Ishikawa (cell line): ENCODE measurements at regions not wholly inside any gene's neighbourhood (a gene's known extent, or its start where the extent isn't known, plus 50 kb on each side); places are given as distances from the start of the nearest gene placed in this dataset.
A peak's percentile ranks its signal among the peaks of the same experiment; 100 is the strongest.

ENCODE experiments used
- CEBPB ChIP-seq: IDR thresholded peaks from 2 replicates; pipeline ENCODE4 v1.6.1; 2012
- CREB1 ChIP-seq: IDR thresholded peaks from 2 replicates; pipeline ENCODE4 v1.6.1; 2012; ENCODE audit warnings: low read depth
- EGR1 ChIP-seq: IDR thresholded peaks from 2 replicates; pipeline ENCODE4 v1.6.1; 2012
- EP300 ChIP-seq: IDR thresholded peaks from 2 replicates; pipeline ENCODE4 v1.6.1; 2012; ENCODE audit warnings: borderline replicate concordance
- FOXM1 ChIP-seq: IDR thresholded peaks from 2 replicates; pipeline ENCODE4 v1.6.1; 2012; ENCODE audit warnings: low read depth, borderline replicate concordance
- NFIC ChIP-seq: IDR thresholded peaks from 2 replicates; pipeline ENCODE4 v1.6.1; 2012
- RAD21 ChIP-seq: IDR thresholded peaks from 2 replicates; pipeline ENCODE4 v1.6.1; 2012; ENCODE audit warnings: low read depth
- TAF1 ChIP-seq: IDR thresholded peaks from 2 replicates; pipeline ENCODE4 v1.6.1; 2012; ENCODE audit warnings: low read depth, mild to moderate bottlenecking
- TCF12 ChIP-seq: IDR thresholded peaks from 2 replicates; pipeline ENCODE4 v1.6.1; 2012; ENCODE audit warnings: low read depth
- TEAD4 ChIP-seq: IDR thresholded peaks from 2 replicates; pipeline ENCODE4 v1.6.1; 2012
- YY1 ChIP-seq: IDR thresholded peaks from 2 replicates; pipeline ENCODE4 v1.6.1; 2012; ENCODE audit warnings: low read depth
- ZBTB7A ChIP-seq: IDR thresholded peaks from 2 replicates; pipeline ENCODE4 v1.6.1; 2012; ENCODE audit warnings: low read depth
- TF ChIP-seq, protein P1 (sequence below): IDR thresholded peaks from 2 replicates; pipeline ENCODE4 v1.6.1; 2012
- TF ChIP-seq, protein P2 (sequence below): IDR thresholded peaks from 2 replicates; pipeline ENCODE4 v1.6.1; 2012
- TF ChIP-seq, protein P3 (sequence below): IDR thresholded peaks from 2 replicates; pipeline ENCODE4 v1.6.1; 2012; ENCODE audit warnings: low read depth, mild to moderate bottlenecking

DNA sequence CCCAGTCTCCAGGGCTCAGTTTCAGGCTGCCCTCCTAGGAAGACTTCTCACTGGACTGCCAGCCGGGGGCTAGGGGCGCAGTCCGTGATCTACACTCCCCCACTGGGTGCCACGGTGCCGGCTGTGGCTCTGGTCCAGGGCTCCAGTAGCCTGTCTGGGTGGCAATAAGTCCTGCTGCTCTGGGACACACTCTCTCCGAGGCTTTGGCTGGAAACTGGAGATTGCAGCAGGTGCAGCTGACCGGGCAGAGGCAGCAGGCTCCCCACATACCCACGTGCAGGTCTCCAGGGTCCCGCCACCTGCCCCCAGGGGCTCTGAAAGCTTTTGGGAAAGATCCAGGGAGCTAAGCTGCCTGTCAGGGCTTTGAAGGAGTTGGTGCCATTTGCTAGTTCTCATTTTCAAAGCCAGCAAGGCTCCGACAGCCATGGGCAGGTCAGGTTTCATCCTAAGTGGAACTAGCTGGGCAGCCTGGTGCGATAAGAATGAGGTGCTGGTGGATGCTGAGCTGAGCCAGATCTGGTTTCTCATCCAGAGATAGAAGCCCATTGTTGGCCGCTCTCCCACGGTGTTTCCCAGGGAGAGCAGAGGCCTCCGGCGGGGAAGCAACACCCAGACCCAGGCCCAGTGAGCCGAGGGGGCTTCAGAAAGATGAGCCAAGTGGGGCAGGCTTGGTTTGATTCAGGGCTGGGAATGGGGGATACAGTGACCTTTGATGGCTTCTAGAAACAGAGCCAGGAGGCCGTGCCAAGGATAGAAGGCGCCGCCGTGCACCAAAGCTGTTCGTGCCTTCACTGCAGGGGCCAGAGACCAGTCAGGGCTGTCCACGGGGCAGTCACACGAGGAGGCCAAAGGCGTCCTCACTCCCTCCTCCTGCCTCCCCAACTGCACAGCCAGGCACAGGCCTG is 141.7 kb upstream of the GPC1 start:
- TF ChIP-seq FOXM1 (peak; percentile 85), TAF1 (no peak), RAD21 (no peak), YY1 (no peak), CEBPB (0 out of 2 replicates have a peak, but pooled peaks have one; percentile 20), TCF12 (peak; percentile 95), TEAD4 (peak; percentile 80), NFIC (peak; percentile 83), EP300 (peak; percentile 90), ZBTB7A (peak; percentile 32; the same call in 1 of the 2 replicates)
- TF ChIP-seq, protein P1, sequence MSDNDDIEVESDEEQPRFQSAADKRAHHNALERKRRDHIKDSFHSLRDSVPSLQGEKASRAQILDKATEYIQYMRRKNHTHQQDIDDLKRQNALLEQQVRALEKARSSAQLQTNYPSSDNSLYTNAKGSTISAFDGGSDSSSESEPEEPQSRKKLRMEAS: peak; percentile 46; the same call in 1 of the 2 replicates

DNA sequence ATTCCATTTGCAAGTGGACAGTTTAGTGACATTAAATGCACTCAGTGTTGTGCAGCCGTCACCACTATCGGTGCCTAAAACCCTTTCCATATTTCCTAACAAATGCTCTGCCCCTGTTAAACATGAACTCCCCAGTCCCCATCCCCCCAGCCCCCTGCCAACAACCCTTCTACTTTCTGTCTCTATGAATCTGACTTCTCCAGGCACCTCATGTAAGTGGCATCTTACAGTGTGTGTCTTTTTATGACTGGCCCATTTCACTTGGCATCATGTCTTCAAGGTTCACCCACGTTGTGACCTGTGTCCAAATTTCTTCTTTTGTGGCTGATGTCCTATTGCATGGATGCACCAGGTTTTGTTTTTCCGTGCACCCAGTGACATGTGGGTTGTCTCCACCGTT is 140.9 kb upstream of the GPC1 start:
- TF ChIP-seq CREB1: no peak
- TF ChIP-seq ZBTB7A: no peak
- TF ChIP-seq FOXM1: no peak
- TF ChIP-seq, protein P2, sequence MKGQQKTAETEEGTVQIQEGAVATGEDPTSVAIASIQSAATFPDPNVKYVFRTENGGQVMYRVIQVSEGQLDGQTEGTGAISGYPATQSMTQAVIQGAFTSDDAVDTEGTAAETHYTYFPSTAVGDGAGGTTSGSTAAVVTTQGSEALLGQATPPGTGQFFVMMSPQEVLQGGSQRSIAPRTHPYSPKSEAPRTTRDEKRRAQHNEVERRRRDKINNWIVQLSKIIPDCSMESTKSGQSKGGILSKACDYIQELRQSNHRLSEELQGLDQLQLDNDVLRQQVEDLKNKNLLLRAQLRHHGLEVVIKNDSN: no peak

DNA sequence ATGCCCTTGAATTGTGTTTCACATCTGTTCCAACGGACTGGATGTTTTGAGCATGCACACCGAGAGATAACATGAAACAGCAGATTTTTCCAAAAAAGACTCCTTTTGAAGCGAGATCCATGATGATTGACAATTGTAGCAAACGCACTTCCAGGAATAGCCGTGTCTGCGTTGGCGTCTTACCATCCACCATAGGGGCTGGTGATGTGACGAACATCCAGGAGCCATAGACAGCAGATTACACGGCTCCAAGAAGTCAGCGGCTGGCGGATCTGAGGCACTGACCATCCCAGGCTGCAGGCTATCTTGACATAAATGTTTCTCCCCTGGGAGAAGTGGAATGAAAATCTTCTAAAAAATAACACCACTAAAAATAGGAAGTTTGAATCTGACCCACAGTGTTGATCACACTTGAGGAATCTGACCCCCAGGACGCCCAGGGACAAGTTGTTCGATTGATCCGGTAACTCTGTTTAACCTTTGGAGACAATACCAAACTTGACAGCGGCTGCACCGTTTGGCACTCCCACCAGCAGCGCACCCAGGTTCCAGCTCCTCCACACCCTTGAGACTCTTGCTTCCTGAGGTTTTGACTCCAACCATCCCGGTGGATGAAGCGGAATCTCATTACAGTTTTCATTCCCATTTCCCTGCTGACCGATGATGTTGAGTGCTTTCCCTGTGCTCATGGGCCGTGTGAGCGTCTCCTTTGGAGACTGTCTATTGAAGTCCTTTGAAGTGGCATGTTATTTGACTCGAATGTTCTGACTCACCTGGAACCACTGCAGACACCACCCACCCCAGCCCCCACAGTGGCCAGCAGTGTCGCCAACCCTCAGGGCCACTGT is 140.0 kb upstream of the GPC1 start:
- TF ChIP-seq FOXM1 (no peak), TEAD4 (peak; percentile 47; the same call in 1 of the 2 replicates), EGR1 (no peak), TCF12 (no peak; the same call in 1 of the 2 replicates), RAD21 (0 out of 2 replicates have a peak, but pooled peaks have one; percentile 4), ZBTB7A (no peak), NFIC (no peak; the same call in 1 of the 2 replicates)

DNA sequence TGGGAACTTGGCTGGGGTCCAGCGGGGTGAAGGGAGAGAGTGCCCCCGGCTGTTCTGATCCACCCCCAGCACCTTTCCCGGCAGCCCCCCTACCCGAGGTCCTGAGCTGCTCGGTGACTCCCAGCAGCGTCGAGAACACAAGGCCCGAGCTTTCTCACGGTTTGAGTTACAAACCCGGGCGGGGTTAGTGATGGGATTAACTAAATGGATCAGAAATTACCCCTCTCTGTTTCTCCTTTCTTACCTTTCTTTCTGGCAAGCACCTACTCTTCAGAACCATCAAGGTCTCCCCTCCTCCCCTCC is 139.4 kb upstream of the GPC1 start:
- TF ChIP-seq EP300 (peak; percentile 83), TCF12 (peak; percentile 87; the same call in 1 of the 2 replicates), CEBPB (no peak), TEAD4 (peak; percentile 6; the same call in 1 of the 2 replicates), YY1 (no peak), FOXM1 (peak; percentile 86; the same call in 1 of the 2 replicates), CREB1 (no peak), TAF1 (no peak), EGR1 (peak; percentile 56; the same call in 1 of the 2 replicates), RAD21 (no peak), NFIC (peak; percentile 82; the same call in 1 of the 2 replicates), ZBTB7A (no peak)
- TF ChIP-seq, protein P1: no peak
- TF ChIP-seq, protein P3, sequence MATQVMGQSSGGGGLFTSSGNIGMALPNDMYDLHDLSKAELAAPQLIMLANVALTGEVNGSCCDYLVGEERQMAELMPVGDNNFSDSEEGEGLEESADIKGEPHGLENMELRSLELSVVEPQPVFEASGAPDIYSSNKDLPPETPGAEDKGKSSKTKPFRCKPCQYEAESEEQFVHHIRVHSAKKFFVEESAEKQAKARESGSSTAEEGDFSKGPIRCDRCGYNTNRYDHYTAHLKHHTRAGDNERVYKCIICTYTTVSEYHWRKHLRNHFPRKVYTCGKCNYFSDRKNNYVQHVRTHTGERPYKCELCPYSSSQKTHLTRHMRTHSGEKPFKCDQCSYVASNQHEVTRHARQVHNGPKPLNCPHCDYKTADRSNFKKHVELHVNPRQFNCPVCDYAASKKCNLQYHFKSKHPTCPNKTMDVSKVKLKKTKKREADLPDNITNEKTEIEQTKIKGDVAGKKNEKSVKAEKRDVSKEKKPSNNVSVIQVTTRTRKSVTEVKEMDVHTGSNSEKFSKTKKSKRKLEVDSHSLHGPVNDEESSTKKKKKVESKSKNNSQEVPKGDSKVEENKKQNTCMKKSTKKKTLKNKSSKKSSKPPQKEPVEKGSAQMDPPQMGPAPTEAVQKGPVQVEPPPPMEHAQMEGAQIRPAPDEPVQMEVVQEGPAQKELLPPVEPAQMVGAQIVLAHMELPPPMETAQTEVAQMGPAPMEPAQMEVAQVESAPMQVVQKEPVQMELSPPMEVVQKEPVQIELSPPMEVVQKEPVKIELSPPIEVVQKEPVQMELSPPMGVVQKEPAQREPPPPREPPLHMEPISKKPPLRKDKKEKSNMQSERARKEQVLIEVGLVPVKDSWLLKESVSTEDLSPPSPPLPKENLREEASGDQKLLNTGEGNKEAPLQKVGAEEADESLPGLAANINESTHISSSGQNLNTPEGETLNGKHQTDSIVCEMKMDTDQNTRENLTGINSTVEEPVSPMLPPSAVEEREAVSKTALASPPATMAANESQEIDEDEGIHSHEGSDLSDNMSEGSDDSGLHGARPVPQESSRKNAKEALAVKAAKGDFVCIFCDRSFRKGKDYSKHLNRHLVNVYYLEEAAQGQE: no peak
- TF ChIP-seq, protein P2: no peak

DNA sequence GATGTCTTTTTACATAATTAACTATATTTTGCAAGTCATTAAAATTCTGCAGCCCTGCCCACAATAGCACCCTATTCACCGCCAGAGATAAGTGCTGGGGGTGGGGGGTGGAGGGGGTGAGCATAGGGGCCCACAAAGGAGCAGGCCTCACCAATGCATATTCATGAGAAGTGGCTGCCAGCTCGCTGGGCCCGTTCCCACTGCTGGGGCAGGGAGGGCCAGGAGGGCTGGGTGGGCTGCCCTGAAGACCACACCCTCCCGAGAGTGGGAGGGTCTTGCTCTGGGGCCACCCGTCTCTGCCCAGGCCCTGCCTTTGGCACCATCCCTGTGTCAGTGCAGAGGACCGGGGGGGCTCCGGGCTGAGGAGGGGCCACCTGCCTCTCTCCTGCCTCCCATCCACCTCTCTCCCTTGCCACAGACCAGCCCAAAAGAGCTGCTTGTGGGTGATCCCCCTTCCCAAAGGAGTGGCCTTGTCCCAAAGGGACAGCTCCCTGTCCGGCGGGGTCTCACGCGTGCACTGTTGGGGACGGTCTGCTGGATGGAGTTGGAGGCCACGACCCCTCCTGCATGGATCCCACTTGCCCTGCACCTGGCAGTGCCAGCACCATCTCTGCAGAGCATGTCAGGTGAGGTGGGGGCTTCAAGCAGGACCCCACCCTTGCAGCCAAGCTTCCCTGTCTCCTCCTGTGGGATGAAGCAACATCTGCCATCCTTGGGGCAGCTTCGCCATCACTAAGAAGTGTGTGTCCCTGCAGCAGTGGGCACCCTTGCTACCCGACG is 138.8 kb upstream of the GPC1 start:
- TF ChIP-seq ZBTB7A: 0 out of 2 replicates have a peak, but pooled peaks have one; percentile 46
- no peak for TF ChIP-seq TAF1
